GM18505 (cell line): ENCODE measurements at regions not wholly inside any gene's neighbourhood (a gene's known extent, or its start where the extent isn't known, plus 50 kb on each side); places are given as distances from the start of the nearest gene placed in this dataset.
"Not testable (repeated sequence)": the region's sequence is repeated elsewhere in the genome, so short reads cannot be mapped to it uniquely, and the experiment has no call there.

Experiments used
- ATAC-seq: cut with Tn5 transposase; IDR thresholded peaks from one replicate; pipeline ENCODE4 v1.9.1; 2021; ENCODE audit not compliant: unreplicated experiment
- POLR2A ChIP-seq: IDR thresholded peaks from 4 replicates; pipeline ENCODE4 v1.6.1; 2011; ENCODE audit warnings: borderline replicate concordance; ENCODE audit not compliant: insufficient read depth, insufficient read length; ENCODE audit errors: extremely low read depth

DNA sequence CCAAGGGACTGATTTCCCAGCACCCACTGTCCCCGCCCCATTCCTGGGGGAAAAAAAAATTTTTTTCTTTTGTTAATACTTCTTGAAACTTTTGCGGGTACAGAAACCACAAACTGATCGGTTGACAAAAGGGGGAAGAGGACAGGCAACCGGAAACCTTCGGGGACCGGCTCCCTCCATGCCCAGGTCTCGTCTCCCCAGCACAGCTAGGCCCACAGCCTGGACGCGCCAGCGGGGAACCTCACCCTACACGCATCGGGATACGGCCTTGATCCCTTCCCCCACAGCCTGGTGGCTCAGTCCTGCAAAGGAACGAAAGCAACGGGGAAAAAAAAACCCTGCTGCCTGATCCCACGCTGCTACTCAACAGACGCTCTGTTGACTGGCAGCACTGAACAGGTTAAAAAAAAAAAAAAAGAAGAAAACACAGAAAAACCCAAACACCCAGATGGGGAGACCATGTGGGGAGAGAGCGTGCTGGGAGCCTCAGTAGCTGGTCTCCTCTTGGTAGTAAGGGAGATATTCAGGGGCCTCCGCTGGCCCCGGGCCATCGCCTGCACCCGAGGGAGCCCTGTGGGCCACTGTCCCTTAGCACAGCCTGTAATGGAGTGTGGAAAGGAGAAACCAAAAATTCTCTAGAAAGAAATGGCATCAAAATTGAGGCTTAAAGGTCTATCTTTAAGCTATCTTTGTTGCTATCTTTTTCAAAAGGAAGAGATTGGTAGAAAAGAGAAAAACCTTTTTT lies 185.7 kb downstream of the POTEC start:
- ATAC-seq: not testable (repeated sequence)

DNA sequence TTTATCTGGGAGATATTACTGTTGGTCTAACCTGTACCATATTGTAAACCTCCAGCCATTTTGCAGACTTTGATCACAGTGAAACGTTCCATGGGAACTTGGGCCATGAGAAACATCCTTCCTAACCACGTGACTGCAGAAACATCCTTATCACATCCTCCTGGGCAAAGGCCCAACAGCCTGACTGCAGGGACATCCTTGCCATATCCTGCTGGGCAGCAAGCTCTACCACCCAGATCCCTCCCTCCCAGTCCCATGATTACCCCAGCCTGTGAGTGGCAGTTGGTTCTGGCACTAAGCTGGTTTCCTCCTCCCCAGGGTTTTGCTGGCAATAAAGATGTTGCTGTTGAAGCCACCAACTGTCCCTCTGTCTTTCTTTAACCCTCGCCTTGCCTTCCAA lies 201.2 kb downstream of the POTEC start:
- not testable (repeated sequence) for ATAC-seq

DNA sequence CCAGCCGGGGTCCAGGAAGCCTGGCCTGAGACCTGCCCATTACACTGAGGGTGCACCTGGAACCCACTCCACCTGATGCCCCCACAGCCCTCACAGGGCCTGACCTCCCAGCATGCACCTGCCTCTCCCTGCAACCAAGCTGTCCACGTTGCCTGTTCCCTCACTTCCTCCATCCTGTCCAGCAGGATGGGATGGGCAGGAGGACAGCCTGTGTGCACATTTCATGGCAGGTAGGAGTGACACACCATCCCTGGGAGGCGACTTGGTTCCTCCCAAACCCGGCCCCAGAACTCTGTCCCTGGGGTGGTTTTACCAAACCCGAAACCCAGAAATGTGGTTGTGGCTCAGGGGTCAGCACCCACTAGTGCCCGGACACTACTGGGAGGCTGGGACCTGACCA lies 203.8 kb upstream of the ZNF519 start:
- not testable (repeated sequence) for ATAC-seq

DNA sequence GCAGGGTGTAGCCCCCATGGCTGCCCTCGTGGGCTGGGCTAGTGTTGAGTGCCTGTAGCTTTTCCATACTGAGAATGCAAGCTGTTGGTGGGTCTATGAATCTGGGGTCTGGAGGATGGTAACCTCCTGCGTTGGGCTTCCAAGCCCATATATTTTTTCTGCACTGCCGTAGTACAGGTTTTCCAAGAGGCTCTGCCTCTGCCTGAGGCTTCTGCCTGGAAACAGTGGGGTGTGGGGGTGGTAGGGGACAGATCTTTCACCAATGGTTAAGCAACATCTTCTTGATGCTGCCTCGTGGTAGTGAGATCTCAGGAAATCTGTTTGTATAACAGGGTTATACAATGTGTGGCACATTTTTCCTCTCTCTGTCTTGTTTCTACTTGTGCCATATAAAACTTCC lies 189.0 kb upstream of the ZNF519 start:
- not testable (repeated sequence) for ATAC-seq

DNA sequence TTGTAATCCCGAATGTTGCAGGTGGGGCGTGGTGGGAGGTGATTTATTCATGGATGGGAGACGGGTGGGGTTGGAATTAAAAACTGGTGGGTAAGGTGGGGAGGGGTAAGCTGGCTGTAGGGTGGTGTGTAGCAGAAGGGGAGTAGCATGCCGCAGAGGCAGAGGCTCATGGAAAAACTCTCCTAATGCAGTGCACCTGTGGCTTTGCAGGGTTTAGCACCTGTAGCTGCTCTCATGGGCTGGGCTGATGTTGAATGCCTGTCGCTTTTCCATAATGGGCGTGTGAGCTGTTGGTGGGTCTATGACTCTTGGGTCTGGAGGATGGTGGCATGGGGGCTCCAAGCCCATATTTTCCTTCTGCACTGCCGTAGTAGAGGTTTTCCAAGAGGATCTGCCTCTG lies 169.0 kb upstream of the ZNF519 start:
- not testable (repeated sequence) for ATAC-seq

DNA sequence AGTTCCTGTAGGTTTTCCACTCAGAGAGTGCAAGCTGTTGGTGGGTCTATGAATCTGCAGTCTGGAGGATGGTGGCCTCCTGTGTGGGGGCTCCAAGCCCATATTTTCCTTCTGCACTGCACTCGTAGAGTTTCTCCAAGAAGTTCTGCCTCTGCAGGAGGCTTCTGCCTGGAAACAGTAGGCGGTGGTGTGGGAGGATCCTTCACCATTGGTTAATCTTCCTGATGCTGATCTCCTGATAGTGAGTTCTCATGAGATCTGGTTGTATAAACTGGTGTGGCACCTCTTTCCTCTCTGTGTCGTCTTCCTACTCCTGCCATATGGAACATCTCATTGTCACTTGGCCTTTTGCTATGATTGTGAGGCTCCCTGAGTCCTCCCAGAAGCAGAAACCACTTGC lies 162.8 kb upstream of the ZNF519 start:
- not testable (repeated sequence) for ATAC-seq

DNA sequence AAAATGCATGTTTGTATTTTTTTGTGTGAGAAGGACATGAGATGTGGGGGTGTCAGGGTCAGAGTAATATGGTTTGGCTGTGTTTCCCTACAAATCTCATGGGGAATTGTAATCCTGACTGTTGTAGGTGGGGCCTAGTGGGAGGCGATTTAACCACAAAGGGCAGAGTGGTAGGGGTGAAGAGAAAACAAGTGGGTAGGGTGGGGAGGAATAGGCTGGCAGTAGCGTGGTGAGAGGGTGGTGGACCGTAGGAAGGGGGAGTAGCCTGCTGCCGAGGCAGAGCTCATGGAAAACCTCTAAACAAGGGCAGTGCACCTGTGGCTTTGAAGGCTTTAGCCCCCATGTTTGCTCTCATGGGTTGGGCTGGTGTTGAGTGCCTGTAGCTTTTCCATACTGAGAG lies 152.8 kb upstream of the ZNF519 start:
- no peak for ATAC-seq
- TF ChIP-seq POLR2A: no peak

DNA sequence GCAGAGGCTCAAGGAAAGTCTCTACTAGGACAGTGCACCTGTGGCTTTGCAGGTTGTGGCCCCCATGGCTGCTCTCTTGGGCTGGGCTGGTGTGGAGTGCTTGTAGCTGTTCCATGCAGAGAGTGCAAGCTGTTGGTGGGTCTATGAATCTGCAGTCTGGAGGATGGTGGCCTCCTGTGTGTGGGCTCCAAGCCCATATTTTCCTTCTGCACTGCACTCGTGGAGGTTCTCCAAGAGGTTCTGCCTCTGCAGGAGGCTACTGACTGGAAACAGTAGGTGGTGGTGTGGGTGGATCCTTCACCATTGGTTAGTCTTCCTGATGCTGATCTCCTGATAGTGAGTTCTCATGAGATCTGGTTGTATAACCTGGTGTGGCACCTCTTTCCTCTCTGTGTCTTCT lies 143.2 kb upstream of the ZNF519 start:
- ATAC-seq: not testable (repeated sequence)

DNA sequence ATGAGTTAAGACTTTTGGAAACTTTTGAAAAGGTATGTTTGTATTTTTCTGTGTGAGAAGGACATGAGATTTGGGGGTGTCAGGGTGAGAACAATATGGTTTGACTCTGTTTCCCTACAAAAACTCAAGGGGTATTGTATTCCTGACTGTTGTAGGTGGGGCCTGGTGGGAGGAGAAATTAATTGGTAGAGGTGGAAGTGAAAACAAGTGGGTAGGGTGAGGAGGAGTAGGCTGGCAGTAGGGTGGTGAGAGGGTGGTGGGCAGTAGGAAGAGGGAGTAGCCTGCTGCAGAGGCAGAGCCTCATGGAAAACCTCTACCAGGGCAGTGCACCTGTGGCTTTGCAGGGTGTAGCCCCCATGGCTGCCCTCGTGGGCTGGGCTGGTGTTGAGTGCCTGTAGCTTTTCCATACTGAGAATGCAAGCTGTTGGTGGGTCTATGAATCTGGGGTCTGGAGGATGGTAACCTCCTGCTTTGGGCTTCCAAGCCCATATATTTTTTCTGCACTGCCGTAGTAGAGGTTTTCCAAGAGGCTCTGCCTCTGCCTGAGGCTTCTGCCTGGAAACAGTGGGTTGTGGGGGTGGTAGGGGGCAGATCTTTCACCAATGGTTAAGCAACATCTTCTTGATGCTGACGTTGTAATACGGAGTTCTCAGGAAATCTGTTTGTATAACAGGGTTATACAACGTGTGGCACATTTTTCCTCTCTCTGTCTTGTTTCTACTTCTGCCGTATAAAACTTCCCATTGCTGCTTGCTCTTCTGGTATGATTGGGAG lies 133.6 kb upstream of the ZNF519 start:
- not testable (repeated sequence) for ATAC-seq

DNA sequence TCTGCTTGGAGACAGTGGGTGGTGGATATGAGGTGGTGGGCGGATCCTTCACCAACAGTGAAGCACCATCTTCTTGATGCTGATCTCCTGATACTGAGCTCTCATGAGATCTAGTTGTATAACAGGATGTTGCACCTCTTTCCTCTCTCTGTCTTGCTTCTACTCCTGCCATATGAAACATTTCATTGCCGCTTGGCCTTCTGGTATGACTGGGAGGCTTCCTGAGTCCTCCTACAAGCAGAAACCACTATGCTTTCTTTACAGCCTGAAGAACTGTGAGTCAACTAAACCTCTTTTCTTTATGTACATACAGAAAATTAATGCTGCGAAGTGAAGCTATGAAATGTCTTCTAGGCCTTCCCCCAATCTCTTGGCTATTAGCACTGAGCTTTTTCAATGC lies 130.6 kb upstream of the ZNF519 start:
- not testable (repeated sequence) for ATAC-seq

DNA sequence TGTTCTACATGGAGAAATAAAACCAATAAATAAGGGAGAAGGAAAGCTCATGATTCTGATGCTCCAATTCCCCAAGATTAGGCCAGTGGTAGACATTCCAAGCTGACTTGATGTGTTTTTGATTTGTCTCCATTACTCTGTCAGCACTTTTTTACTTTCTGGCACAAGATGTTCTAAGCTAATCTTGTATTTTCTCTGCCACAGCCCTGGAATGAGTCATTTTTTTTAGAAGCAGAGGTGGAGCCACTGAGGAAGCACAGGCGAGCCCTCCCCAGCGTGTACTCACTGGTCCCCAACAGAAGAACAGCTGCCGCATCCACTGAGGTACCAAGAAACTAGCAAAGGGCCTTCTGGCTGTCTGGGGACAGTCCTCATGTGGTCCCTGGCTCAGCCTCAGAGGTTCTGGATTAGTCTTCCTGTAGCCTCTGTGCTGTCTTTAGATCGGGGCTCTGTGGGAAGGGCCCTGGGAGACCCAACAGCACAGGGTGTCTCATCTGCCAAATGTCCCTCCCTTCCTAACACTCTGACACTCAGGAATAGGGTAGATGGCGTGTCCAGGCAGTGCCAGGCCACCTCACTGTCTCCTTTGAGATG lies 117.9 kb upstream of the ZNF519 start:
- ATAC-seq: not testable (repeated sequence)

DNA sequence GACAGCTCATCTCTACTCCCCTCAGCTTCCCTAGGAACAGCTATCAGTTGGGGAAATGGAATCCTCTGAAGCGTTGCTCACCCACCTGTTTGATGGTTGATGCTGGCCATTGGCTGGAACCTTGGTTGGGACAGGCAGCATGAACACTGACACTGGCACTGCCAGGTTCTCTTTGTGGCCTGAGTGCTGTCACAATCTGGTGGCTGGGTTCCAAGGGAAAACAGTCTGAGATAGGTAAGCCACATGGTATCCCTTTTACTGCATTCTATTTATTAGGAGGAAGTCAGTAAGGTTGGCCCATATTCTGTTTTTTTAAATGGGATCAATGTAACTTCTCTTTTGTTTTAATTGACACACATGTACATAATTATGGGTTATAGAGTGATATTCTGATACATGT lies 107.0 kb upstream of the ZNF519 start:
- ATAC-seq: not testable (repeated sequence)

DNA sequence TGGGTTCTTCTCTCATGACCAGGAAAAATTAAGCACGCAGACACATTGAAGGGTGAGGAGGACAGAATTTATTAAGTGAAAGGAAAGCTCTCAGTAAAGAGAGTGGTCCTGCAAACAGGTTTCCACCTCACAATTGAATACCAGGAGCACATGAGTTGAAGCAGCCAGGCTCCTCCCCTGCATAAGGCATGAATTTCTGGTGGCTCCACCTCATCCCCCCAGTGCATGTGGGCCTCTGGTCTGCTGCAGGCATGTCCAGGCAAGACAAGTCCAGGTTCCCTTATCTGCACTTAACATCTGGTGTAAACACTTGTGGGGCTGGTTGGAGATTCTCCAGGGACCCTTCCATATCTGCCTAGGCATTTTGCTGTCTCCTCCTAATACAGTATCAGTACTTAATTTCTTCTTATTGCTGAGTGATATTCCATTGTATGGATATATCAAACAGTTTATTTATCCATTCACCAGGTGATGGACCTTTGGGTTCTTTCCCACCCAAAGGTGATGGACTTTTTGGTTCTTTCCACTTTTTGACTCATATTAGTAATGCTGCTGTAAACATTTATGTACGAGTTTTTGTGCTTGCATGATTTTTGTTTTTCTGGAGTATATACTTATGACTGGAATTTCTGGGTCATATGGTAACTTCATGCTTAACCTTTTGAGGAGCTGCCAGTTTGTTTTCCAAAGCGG lies 104.3 kb upstream of the ZNF519 start:
- ATAC-seq: not testable (repeated sequence)

DNA sequence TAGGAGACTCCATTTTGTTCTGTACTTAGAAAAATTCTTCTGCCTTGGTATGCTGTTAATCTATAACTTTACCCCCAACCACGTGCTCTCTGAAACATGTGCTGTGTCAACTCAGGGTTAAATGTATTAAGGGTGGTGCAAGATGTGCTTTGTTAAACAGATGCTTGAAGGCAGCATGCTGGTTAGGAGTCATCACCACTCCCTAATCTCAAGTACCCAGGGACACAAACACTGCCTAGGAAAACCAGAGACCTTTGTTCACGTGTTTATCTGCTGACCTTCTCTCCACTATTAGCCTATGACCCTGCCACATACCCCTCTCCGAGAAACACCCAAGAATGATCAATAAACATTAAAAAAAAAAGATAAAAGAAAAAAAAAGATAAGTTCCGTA lies 93.0 kb upstream of the ZNF519 start:
- not testable (repeated sequence) for ATAC-seq

DNA sequence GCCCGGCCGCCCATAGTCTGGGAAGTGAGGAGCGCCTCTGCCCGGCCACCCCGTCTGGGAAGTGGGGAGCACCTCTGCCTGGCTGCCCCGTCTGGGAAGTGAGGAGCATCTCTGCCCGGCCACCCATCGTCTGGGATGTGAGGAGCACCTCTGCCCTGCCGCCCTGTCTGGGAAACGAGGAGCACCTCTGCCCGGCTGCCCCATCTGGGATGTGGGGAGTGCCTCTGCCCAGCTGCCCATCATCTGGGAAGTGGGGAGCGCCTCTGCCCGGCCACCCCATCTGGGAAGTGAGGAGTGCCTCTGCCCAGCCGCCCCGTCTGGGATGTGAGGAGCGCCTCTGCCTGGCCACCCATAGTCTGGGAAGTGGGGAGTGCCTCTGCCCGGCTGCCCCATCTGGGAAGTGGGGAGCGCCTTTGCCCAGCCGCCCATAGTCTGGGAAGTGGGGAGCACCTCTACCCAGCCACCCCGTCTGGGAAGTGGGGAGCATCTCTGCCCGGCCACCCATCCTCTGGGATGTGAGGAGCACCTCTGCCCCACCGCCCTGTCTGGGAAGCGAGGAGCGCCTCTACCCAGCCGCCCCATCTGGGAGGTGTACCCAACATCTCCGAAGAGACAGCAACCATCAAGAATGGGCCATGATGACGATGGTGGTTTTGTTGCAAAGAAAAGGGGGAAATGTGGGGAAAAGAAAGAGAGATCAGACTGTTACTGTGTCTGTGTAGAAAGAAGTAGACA lies 92.5 kb upstream of the ZNF519 start:
- ATAC-seq: not testable (repeated sequence)

DNA sequence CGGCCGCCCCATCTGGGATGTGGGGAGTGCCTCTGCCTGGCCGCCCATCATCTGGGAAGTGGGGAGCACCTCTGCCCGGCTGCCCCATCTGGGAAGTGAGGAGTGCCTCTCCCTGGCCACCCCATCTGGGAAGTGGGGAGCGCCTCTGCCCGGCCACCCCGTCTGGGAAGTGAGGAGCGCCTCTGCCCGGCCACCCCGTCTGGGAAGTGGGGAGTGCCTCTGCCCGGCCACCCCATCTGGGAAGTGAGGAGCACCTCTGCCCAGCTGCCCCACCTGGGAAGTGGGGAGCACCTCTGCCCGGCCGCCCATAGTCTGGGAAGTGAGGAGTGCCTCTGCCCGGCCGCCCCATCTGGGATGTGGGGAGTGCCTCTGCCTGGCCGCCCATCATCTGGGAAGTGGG lies 91.7 kb upstream of the ZNF519 start:
- not testable (repeated sequence) for ATAC-seq

DNA sequence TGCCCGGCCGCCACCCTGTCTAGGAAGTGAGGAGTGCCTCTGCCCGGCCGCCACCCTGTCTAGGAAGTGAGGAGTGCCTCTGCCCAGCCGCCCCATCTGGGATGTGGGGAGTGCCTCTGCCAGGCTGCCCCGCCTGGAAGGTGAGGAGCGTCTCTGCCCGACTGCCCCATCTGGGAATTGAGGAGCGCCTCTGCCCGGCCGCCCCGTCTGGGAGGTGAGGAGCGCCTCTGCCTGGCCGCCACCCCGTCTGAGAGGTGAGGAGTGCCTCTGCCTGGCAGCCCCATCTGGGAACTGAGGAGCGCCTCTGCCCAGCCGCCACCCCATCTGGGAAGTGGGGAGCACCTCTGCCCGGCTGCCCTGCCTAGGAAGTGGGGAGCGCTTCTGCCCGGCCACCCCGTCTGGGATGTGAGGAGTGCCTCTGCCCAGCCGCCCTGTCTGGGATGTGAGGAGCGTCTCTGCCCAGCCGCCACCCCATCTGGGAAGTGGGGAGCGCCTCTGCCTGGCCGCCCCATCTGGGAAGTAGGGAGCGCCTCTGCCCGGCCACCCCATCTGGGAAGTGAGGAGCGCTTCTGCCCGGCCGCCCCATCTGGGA lies 91.1 kb upstream of the ZNF519 start:
- ATAC-seq: not testable (repeated sequence)

DNA sequence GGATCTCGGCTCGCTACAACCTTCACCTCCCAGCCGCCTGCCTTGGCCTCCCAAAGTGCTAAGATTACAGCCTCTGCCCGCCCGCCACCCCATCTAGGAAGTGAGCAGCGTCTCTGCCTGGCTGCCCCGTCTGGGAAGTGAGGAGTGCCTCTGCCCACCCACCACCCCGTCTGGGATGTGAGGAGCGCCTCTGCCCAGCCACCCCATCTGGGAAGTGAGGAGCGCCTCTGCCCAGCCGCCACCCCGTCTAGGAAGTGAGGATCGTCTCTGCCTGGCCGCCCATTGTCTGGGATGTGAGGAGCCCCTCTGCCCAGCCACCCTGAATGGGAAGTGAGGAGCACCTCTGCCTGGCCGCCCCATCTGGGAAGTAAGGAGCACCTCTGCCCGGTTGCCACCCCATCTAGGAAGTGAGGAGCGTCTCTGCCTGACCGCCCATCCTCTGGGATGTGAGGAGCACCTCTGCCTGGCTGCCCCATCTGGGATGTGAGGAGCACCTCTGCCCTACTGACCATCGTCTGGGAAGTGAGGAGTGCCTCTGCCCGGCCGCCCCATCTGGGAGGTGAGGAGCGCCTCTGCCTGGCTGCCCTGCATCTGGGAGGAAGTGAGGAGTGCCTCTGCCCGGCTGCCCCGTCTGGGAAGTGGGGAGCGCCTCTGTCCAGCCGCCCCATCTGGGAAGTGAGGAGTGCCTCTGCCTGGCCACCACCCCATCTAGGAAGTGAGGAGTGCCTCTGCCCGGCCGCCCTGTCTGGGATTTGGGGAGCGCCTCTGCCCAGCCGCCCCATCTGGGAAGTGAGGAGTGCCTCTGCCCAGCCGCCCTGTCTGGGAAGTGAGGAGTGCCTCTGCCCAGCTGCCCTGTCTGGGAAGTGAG lies 90.4 kb upstream of the ZNF519 start:
- ATAC-seq: not testable (repeated sequence)
